Suprapubic skin (tissue), 4 donors: ENCODE measurements at regions not wholly inside any gene's neighbourhood (a gene's known extent, or its start where the extent isn't known, plus 50 kb on each side); places are given as distances from the start of the nearest gene placed in this dataset.

Source experiments
- DNase-seq, 2 donors: peaks; one replicate each; pipeline ENCODE4 v3.0.0-alpha.2; 2019; ENCODE audit warnings: low spot score in 2 of 2
- H3K27ac ChIP-seq: fragments of 200-600 bp; sonication (generic); one replicate; pipeline ENCODE4 v1.5.1; 2019
- H3K27me3 ChIP-seq: fragments of 200-600 bp; sonication (generic); one replicate; pipeline ENCODE4 v1.5.1; 2019
- H3K36me3 ChIP-seq: fragments of 200-600 bp; sonication (generic); one replicate; pipeline ENCODE4 v1.5.1; 2019
- H3K4me1 ChIP-seq: fragments of 200-600 bp; sonication (generic); one replicate; pipeline ENCODE4 v1.5.1; 2019
- H3K4me3 ChIP-seq: fragments of 200-600 bp; sonication (generic); one replicate; pipeline ENCODE4 v1.5.1; 2019; ENCODE audit warnings: mild to moderate bottlenecking
- H3K9me3 ChIP-seq: fragments of 200-600 bp; sonication (generic); one replicate; pipeline ENCODE4 v1.5.1; 2019
- CTCF ChIP-seq, 2 donors: fragments of 200-600 bp in 1 of 2; fragments of 450-650 bp in 1 of 2; sonication (generic) in 1 of 2; IDR thresholded peaks; one replicate each; pipeline ENCODE4 v1.5.1; 2016 to 2019; ENCODE audit warnings: antibody characterized with exemption in 2 of 2, mild to moderate bottlenecking in 1 of 2, moderate library complexity in 1 of 2
- EP300 ChIP-seq: sonication (generic); formaldehyde crosslinking; IDR thresholded peaks from one replicate; pipeline ENCODE4 v1.6.1; 2017; ENCODE audit warnings: antibody characterized with exemption
- POLR2A ChIP-seq, 2 donors: fragments of 450-650 bp; IDR thresholded peaks; one replicate each; pipeline ENCODE4 v1.6.1; 2017; ENCODE audit warnings: antibody characterized with exemption in 2 of 2, mild to moderate bottlenecking in 2 of 2, moderate library complexity in 2 of 2
- POLR2AphosphoS5 ChIP-seq, 3 donors: sonication (generic); formaldehyde crosslinking; IDR thresholded peaks; one replicate each; pipeline ENCODE4 v1.6.1; 2017; ENCODE audit warnings: antibody characterized with exemption in 3 of 3
- WGBS: methylation state at CpG from one replicate; pipeline ENCODE4 v1.1.5; 2018; 5-methylcytosine and 5-hydroxymethylcytosine counted together

DNA sequence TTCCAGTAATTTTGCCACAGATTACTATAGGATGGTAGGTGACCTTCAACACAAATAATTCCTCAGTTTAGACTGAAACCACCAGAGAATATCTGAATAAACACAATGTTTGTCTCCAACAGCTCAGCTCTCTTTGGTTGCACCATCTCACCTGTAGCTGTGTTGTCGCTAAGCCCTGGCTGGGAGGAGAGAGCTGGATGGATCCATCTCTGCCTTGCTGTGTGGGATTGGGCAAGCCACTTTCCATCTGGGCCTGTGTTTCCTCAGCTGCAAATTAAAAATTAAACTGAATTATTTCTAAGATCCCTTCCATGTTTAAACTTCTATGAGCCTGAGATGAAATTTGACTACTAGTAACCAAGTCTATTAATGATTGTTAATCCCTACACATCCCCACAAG lies 310.2 kb downstream of the FBXW7 start:
- DNase-seq: no peak
- WGBS: 100% methylated on average over 1 of the region's 1 CpG
- Histone ChIP-seq H3K27ac (no peak overlapping the region), H3K27me3 (no peaks in the 10 kb centered on the region), H3K9me3 (no peaks in the 10 kb centered on the region), H3K4me3 (no peak overlapping the region), H3K36me3 (no peaks in the 10 kb centered on the region), H3K4me1 (no peaks in the 10 kb centered on the region)
- TF ChIP-seq CTCF (IDR thresholded peaks at IDR 0.05): no peak
- TF ChIP-seq EP300: no peak
- TF ChIP-seq POLR2A (IDR thresholded peaks at IDR 0.05): no peak
- no peak for TF ChIP-seq POLR2AphosphoS5 (IDR thresholded peaks at IDR 0.05)

DNA sequence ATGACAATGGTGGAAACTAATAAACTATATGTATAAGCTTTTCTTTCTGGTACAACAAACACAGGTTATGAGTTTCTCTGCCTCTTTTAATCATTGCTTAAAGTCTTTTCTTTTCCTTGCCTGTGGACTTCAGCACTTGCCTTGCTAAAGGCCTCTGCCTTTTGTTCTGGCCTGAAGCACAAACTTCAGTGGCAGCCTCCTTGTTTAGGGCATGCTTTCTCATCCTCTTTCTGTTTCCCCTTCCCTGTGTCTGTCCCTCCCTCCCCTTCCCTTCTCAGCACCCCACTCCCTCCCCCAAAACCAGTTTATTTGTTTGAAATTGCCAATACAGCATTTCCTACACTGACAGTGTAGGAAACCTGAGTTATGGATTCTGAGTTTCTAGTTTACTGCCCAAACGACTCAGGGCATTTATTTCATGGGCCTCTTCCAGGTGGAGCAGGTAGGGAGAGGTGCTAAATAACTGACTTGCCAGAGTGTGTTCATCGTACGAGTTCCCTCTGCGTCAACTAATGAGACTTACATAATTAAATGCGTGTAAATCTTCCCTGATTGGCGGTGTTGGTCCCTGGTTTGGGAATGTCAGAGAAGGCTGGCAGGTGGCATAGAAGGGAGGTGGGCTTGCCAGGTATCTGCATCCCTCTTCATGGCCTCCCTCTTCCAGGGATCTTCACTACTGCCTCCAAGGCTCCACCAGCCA lies 311.0 kb downstream of the FBXW7 start:
- TF ChIP-seq POLR2AphosphoS5 (IDR thresholded peaks at IDR 0.05): no peak
- TF ChIP-seq CTCF (IDR thresholded peaks at IDR 0.05): no peak
- no peak for TF ChIP-seq POLR2A (IDR thresholded peaks at IDR 0.05)
- no peak for TF ChIP-seq EP300
- Histone ChIP-seq H3K4me1 (no peaks in the 10 kb centered on the region), H3K27me3 (no peaks in the 10 kb centered on the region), H3K4me3 (no peak overlapping the region), H3K36me3 (no peaks in the 10 kb centered on the region), H3K9me3 (no peaks in the 10 kb centered on the region), H3K27ac (no peak overlapping the region)
- WGBS: 88% methylated on average over 6 of the region's 6 CpGs
- DNase-seq: no peak

DNA sequence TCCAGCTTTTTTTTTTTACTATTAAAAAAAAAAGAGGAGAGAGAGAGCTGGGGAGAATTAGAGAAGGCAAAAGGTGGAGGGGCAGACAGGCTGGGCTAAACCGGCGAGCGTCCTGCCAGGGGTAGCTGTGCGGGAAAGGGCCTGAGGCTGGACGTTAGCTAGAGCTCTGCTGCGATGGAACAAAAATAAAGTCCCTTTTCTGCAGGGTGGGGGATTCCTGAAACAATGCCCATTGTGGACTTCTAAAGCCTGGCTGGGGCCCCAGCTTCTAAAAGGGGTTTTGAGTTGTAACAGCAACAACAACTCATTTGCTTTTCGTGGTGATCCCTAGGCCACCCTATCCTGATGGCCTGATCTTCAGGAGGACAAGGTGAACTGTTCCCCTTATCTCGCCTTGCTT lies 311.7 kb downstream of the FBXW7 start:
- no peaks in the 10 kb centered on the region for H3K36me3 ChIP-seq
- H3K4me3 ChIP-seq: no peak overlapping the region
- no peak for DNase-seq
- no peaks in the 10 kb centered on the region for H3K4me1 ChIP-seq
- TF ChIP-seq POLR2A (IDR thresholded peaks at IDR 0.05) (no peak), EP300 (no peak), POLR2AphosphoS5 (IDR thresholded peaks at IDR 0.05) (no peak), CTCF (IDR thresholded peaks at IDR 0.05) (no peak)
- no peak overlapping the region for H3K27ac ChIP-seq
- H3K9me3 ChIP-seq: no peaks in the 10 kb centered on the region
- H3K27me3 ChIP-seq: no peaks in the 10 kb centered on the region
- 84% methylated on average over 8 of the region's 8 CpGs for WGBS

GRCh38 chr4:152223600-152223999 lies 312.3 kb downstream of the FBXW7 start:
- WGBS: 93% methylated on average over 4 of the region's 4 CpGs
- no peak overlapping the region for H3K27ac ChIP-seq
- no peak for DNase-seq
- H3K4me1 ChIP-seq: no peaks in the 10 kb centered on the region
- no peaks in the 10 kb centered on the region for H3K36me3 ChIP-seq
- no peak for TF ChIP-seq EP300
- no peak for TF ChIP-seq POLR2AphosphoS5 (IDR thresholded peaks at IDR 0.05)
- no peak for TF ChIP-seq CTCF (IDR thresholded peaks at IDR 0.05)
- no peak for TF ChIP-seq POLR2A (IDR thresholded peaks at IDR 0.05)
- no peaks in the 10 kb centered on the region for H3K27me3 ChIP-seq
- no peaks in the 10 kb centered on the region for H3K9me3 ChIP-seq
- H3K4me3 ChIP-seq: no peak overlapping the region

DNA sequence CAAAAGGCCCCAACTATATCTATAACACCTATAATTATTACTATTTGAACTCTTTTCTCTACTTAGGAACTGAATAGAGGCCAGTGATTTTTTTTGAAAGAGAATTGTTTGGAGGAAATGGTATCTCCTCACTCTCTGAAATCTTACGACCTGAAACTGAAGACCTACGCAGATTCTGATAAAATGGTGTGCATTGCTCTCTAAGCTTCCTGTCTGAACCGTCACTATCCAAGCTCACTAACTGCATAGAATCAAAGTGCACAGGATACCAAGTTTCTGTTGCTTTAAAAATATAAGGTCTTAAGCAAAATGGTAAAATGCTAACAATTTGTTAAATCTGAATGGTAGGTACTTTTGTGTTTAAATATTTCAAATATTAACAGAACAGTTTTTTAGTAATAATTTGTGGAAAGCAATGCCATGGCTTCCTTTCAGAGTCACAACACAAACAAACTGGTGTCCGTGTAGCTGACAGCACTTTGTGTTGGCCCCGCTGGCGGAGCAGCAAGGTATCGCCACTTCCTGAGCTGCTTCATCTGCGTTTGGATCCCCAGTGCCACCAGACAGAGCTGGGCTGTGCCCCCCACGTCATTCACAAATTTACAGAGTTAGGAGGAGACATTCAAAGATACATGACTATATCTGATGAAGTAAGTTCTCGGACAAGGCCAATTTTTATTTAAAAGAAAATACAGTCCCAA lies 313.9 kb downstream of the FBXW7 start:
- 90% methylated on average over 10 of the region's 10 CpGs for WGBS
- Histone ChIP-seq H3K9me3 (no peaks in the 10 kb centered on the region), H3K4me1 (no peaks in the 10 kb centered on the region), H3K36me3 (no peaks in the 10 kb centered on the region), H3K4me3 (no peak overlapping the region), H3K27me3 (no peaks in the 10 kb centered on the region), H3K27ac (no peak overlapping the region)
- TF ChIP-seq POLR2A (IDR thresholded peaks at IDR 0.05) (no peak), EP300 (no peak), CTCF (IDR thresholded peaks at IDR 0.05) (no peak), POLR2AphosphoS5 (IDR thresholded peaks at IDR 0.05) (no peak)
- DNase-seq: no peak
